HTR-8/SVneo (cell line): ENCODE measurements at regions not wholly inside any gene's neighbourhood (a gene's known extent, or its start where the extent isn't known, plus 50 kb on each side); places are given as distances from the start of the nearest gene placed in this dataset.

Source experiments
- DNase-seq: peaks from one replicate; pipeline ENCODE4 v3.0.0; 2011; ENCODE audit warnings: low spot score, mixed read lengths; ENCODE audit not compliant: insufficient read length
- FAIRE-seq: peaks from 2 replicates; lab custom pipeline; 2011; peaks lifted over from hg19 to GRCh38; lab: Jason Lieb, UNC

GRCh38 chr18:25422230-25422629 is 70.3 kb upstream of the ZNF521 start:
- no peak for DNase-seq
- no peak for FAIRE-seq

GRCh38 chr18:25420077-25420825 is 68.3 kb upstream of the ZNF521 start:
- FAIRE-seq (no peak), DNase-seq (no peak)

- DNase-seq (no peak), FAIRE-seq (no peak)
Measured at GRCh38 chr18:25416374-25416773, 64.4 kb upstream of the ZNF521 start.

GRCh38 chr18:25409971-25410370 is 58.0 kb upstream of the ZNF521 start:
- DNase-seq = no peak
- no peak for FAIRE-seq

DNA sequence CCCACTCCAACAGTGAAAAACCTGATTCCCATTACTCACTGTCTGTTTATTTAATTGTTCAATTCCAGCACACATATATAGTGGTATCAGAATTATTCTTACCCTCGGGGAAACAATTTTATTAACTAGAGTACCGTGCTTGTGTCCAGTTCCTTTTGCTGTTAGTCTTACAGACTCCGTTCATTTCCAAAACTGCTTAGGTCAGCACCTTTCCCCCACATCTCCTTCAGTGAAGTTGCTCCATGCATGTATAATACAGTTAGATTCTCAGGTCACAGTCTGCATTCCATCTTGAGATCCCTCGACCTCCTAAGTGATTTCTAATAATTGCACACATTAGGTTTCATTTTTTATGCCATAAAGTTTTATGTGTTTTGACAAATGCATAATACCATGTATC is 56.3 kb upstream of the ZNF521 start:
- no peak for DNase-seq
- no peak for FAIRE-seq
